GM13976 (cell line): ENCODE measurements at regions not wholly inside any gene's neighbourhood (a gene's known extent, or its start where the extent isn't known, plus 50 kb on each side); places are given as distances from the start of the nearest gene placed in this dataset.

Experiments used
- DNase-seq: peaks from one replicate; pipeline ENCODE4 v3.0.0; 2012; ENCODE audit warnings: low spot score
- CTCF ChIP-seq: IDR thresholded peaks from 2 replicates; pipeline ENCODE4 v1.5.1; 2012; ENCODE audit warnings: borderline replicate concordance, mild to moderate bottlenecking; ENCODE audit not compliant: insufficient read depth; ENCODE audit errors: extremely low read depth, missing control alignments, control extremely low read depth
- in situ Hi-C: fragments of 300-500 bp; cut with MboI; formaldehyde crosslinking; loops from one replicate; pipeline ENCODE4 v1.12.0; 2022; ENCODE audit warnings: low sequenced_read_pairs, mixed read lengths, inconsistent platforms; ENCODE audit not compliant: unreplicated experiment

- no peak for TF ChIP-seq CTCF
- in situ Hi-C loops, result no loop called here
Observed at GRCh38 chr4:91924625-91925024, 379.1 kb upstream of the GRID2 start.

GRCh38 chr4:91935217-91935616 is 368.5 kb upstream of the GRID2 start:
- no peak for DNase-seq
- TF ChIP-seq CTCF, result no peak
- in situ Hi-C loops, result no loop called here

More at GRCh38 chr4:91924625-91925024, 379.1 kb upstream of the GRID2 start:
- DNase-seq, result no peak

GRCh38 chr4:91936311-91936710 is 367.5 kb upstream of the GRID2 start:
- in situ Hi-C loops, result no loop called here
- no peak for TF ChIP-seq CTCF
- DNase-seq, result no peak

GRCh38 chr4:91957963-91958362 is 345.8 kb upstream of the GRID2 start:
- in situ Hi-C loops, result no loop called here

GRCh38 chr4:91958596-91958995 is 345.2 kb upstream of the GRID2 start:
- TF ChIP-seq CTCF, result no peak
- no peak for DNase-seq
- in situ Hi-C loops, result no loop called here

More at GRCh38 chr4:91957963-91958362, 345.8 kb upstream of the GRID2 start:
- DNase-seq, result no peak
- TF ChIP-seq CTCF, result no peak

GRCh38 chr4:91961504-91961903 is 342.3 kb upstream of the GRID2 start:
- no peak for DNase-seq
- in situ Hi-C loops, result no loop called here
- TF ChIP-seq CTCF, result no peak

- no peak for DNase-seq
- no peak for TF ChIP-seq CTCF
- in situ Hi-C loops, result no loop called here
Observed at GRCh38 chr4:91963486-91963885, 340.3 kb upstream of the GRID2 start.
